ENCODE measurements at regions not wholly inside any gene's neighbourhood (a gene's known extent, or its start where the extent isn't known, plus 50 kb on each side); places are given as distances from the start of the nearest gene placed in this dataset.

DNA sequence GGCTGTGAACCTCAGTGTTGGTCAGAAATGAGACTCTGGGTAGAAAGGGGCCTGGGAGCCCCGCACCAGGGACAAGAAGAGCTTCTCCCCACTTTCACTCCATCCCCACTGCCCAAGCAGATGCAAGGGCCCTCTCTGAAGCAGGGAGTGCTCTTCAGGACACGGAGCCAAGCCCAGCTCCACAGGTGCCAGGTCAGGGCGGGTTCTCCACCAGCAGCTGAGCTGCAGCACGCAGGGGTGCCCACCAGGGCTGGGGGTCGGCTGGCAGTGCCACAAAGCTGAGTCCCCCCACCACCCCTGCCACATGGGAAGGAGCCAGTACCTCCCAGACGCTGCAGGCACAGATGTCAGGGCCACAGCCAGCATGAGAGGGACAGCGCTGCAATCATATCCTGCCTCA is 106.2 kb downstream of the INHBB start:
- no peak for TF ChIP-seq EZH2 (IDR thresholded peaks at IDR 0.05; ENCODE audit: borderline replicate concordance, low read depth, low read length, poor library complexity, severe bottlenecking)
- no peak for TF ChIP-seq CTCF (conservative IDR thresholded peaks at IDR 0.05; ENCODE audit: low read depth, low read length)
